Kasumi-1 (cell line): ENCODE measurements at regions not wholly inside any gene's neighbourhood (a gene's known extent, or its start where the extent isn't known, plus 50 kb on each side); places are given as distances from the start of the nearest gene placed in this dataset.

Experiments
- DNase-seq, 2 experiments: peaks; one replicate each; lab custom pipeline; 2025; lab: John Stamatoyannopoulos, UW

- DNase-seq = no peak
These were observed 363.1 kb upstream of the DACH1 start for GRCh38 chr13:72230131-72230530.

DNA sequence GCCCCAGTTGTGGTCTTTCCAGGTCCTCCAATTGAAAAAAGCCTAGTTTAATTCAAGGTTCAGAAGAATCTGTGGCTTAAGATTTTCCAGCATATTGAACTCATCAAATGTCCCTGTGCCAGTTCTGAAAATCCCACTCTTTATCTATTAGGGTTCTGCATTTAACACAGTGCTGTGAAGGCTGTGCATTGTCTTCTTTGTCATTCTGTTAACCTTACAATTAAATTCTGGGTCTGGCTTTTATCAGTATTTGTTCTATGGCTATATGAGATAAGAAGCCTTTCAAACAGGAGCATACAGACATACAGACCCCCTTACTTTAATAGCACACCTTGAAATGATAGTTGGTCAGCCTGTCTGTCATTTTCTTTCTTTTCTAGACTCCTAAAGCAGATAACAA is 362.1 kb upstream of the DACH1 start:
- no peak for DNase-seq

DNA sequence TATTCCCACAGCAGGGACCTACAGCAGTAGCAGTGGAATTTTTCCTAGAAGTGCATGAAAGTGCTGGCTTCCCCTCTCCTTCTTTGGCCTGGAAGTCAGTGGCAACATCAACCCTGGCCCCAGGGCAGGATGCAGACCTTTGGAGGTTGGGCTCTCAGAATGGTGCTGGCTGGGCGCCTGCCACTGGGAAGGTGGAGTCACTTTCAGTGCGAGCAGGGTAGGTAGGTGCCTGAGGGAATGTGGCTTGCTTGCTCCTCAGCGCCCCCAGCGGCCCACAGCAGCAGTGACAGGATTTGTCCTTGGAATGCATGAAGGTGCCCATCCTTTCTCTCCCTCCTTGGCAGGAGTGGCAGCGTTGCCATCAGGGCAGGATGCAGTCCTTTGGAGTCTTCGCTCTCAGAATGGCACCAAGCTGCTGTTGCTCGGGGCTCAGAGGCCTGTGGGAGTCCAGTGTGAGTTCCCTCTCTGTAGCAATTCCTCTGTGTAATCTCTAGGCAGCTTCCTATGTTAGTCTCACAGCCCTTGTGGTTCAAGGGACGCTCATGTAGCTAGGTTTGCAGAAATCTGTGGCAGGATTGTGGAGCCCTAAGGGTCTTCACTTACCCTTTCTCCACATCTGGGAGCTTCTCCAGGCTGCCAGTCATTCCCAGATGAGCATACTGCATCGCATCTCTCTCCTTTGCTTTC is 354.4 kb upstream of the DACH1 start:
- DNase-seq = no peak

- DNase-seq = no peak
These were observed 352.0 kb upstream of the DACH1 start for GRCh38 chr13:72218966-72219365.

DNA sequence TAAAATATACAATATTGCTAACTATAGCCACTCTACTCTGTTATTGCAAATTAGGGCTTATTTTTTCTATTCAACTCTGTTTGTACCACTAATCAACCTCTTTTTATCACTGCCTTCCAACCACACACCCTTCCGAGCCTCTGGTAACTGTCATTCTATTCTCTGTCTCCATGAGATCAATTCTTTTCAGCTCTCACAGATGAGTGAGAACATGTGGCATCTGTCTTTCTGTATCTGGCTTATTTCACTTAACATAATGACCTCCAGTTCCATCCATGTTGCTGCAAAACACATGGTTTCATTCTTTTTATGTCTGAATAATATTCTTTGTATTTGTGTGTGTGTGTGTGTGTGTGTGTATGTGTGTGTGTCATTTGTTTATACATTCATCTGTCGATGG is 350.1 kb upstream of the DACH1 start:
- DNase-seq = no peak

- no peak for DNase-seq
These were observed 341.2 kb upstream of the DACH1 start for GRCh38 chr13:72208112-72208645.

DNA sequence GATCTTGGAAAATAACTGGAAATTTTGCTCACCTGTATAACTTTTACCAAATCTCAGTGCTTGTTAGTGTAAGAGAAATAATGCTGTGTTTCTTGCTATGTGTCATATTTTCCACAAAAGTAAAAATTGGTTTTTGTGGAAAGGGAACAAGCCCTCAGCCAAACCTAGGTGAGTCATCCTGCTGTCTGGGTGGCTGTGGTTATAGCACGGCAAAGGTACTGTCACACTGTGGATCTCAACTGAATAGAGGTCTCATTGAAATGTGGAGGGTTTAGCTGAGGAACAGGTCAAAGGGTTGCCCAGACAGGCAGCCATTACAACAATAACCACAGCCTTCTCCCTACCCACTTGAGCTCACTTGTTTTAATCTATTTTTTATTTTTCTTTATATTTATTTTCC is 338.8 kb upstream of the DACH1 start:
- no peak for DNase-seq

DNA sequence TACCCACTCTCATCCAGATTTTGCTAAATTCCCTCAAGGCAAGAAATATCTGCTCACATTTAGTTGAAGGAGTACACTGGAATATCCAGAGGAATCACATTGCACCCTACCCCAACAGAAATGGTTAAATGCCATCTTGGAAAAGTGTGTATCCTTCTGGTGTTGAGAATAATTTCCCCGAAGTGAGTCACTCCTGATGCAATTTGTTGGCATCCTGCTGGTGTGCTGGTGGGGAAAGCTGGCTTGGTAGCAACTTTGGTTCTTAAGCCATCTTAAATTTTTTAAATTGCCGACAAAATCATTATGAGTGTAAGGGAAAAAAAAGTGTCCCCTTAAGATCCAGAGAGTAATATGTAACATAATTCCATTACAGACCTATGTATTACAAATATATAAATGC is 337.3 kb upstream of the DACH1 start:
- no peak for DNase-seq

- no peak for DNase-seq
These were observed 334.7 kb upstream of the DACH1 start for GRCh38 chr13:72201726-72202125.

DNA sequence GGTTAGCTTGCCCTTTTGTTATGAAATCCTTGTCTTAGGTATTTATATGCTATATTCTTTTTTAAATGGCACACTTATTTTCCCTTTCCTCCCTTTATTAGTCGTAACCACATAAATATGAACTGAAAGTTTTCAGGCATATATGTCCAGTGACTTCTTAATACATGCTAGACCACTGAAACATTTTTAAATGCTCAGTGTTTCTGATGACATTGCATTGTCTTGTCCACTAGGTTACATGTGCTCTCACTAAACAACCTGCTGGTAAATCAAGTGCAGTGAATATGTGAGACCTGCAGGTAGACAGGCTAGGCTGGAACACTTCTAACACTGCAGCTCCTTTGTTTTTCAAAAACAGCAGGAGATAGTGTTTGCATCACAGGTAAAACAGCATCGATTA is 332.6 kb upstream of the DACH1 start:
- DNase-seq = no peak

DNA sequence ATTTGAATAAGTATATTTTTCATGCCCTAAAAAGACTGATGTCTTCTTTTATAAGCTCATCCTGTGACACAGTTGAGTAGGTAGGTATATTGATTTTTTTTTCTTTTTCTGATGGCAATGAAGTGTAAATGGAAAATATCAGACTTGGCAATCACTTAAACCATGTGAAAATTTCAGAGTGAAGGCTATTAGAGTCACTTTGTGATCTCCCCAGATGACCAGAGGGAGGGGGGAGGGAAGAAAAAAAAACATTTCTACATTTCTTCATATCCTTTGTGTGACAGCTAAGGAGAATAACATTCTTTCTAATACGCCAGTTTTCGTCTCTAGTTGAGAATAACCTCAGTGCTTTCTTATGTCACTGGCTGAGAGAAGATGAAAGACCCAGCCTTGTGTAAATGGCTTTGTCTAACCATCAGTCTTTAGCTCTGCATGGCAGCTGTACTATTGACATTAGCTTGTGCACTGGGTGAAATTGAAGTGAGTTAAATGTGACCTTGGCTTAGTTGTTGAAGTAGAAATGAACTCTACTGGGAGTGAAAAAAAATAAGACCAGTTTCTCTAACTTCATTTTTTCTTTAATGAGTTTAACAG is 332.1 kb upstream of the DACH1 start:
- DNase-seq = no peak

GRCh38 chr13:72198042-72198441 is 331.0 kb upstream of the DACH1 start:
- DNase-seq = no peak

GRCh38 chr13:72195044-72195704 is 328.2 kb upstream of the DACH1 start:
- no peak for DNase-seq

GRCh38 chr13:72194523-72194922 is 327.5 kb upstream of the DACH1 start:
- no peak for DNase-seq

- no peak for DNase-seq
These were observed 319.9 kb upstream of the DACH1 start for GRCh38 chr13:72186730-72187422.

DNA sequence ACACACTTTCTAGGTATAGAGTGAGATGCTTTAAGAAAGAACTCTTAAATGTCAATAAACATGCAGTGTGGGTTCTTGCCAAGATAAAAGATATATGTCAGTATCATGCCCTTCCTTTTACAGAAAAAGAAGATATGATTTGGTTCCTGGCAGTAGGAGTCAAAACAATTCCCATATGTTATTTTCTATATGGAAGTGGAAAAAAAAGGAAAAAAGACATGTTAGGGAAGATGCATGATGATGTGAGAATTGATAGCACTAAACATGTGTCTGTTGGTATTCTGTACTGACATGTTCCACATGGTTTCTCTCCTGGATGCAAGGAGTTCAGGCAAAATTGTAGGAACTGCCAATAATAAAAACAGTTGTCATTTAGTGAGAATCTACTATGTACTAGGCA is 318.8 kb upstream of the DACH1 start:
- no peak for DNase-seq

GRCh38 chr13:72181661-72182060 is 314.7 kb upstream of the DACH1 start:
- DNase-seq = no peak

DNA sequence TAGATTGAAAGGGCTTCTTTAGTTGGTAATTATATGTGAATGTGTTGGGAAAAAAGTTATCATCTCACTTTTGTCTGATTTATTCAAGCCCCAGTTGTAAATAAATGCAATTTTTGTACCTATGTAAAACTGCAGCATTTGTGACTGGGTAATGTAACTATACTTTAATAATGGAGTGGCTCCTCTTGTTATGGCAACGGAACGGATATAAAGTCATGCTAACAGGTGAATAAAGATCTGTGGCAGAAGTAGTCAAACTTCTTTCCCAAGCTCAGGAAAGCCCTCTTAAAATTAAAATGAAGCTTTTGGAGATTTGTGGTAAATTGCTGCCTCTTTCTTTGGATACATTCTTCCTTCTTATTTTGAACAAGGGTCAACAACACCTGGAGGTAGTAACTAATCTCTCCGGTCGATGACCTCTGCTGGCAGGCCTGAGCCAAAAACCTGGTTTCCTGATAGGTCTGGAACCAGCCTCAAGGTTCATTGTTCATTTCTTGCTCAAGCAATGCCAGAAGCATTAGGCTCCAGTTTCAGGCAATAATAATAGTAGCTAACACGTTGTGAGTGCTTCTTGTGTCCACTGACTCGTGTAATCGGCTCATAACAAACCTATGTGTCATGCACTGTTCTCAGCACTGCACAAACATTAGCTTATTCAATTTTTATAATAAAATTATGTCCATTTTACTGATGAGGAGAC is 313.4 kb upstream of the DACH1 start:
- no peak for DNase-seq

- DNase-seq = no peak
These were observed 307.5 kb upstream of the DACH1 start for GRCh38 chr13:72174549-72174948.

DNA sequence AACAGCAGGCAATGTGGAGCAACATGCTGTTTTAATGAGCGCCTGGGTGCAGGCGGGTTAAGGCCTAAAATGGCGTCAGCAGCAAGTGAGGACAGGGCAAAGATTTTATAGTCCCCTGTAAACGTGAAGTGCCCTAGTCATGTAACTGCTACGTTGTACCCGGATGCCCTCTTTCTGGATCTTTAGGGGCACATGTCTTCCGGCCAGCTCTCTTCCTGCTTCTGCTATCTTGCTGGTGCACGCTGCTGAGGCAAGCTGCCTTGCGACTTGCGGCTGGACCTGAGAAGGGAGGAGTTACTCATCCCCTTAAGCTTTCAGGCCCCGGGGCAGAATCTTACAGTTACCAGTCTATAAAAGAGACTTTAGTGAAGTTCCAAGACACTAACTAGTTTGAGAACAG is 303.6 kb upstream of the DACH1 start:
- DNase-seq = no peak

DNA sequence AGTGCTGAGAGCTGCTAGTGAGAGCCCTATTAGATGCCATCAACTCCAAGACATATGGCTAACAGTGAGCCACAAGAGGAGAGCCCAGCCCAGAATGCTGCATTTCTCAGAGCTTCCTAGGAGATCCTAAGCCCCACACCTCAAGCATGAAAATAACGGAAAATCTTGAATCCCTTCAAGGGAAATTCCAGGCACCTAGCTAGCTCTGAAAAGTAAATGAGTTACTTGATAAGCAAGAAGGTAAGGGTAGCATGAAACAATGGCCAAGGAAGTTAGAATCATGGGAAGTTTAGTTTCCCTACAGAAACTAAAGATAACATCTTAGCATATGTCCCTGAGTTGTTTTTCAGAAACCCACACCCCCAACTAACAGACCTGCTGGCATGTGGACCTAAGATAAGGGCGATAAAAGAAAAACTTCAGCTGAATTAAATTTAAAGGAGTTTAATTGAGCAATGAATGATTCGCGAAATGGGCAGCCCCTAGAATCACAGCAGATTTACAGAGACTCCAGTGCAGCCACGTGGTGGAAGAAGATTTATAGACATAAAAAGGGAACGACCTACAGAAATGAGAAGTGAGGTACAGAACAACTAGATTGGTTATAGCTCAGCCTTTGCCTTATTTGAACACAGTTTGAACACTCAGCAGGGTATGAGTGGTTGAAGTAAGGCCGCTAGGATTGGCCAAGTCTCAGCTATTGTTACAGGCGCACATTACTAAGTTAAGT is 301.3 kb upstream of the DACH1 start:
- DNase-seq = peak in 1 of 2 experiments; percentile 1
